Cerebellar cortex (tissue), 1 donor: ENCODE measurements at regions not wholly inside any gene's neighbourhood (a gene's known extent, or its start where the extent isn't known, plus 50 kb on each side); places are given as distances from the start of the nearest gene placed in this dataset.

Experiments used
- DNase-seq: peaks from one replicate; pipeline ENCODE4 v3.0.0-alpha.2; 2015; ENCODE audit warnings: low spot score

- peak; percentile 5 for DNase-seq
Observed at GRCh38 chr13:80669112-80669511, 328.2 kb upstream of the SPRY2 start.

GRCh38 chr13:80668452-80668851, 327.5 kb upstream of the SPRY2 start:
- no peak for DNase-seq

GRCh38 chr13:80666782-80667552, 326.0 kb upstream of the SPRY2 start:
- DNase-seq = no peak

GRCh38 chr13:80665792-80666333, 324.9 kb upstream of the SPRY2 start:
- no peak for DNase-seq

GRCh38 chr13:80664950-80665349, 324.0 kb upstream of the SPRY2 start:
- DNase-seq = no peak

GRCh38 chr13:80663788-80664187, 322.9 kb upstream of the SPRY2 start:
- DNase-seq = no peak

GRCh38 chr13:80658705-80659104, 317.8 kb upstream of the SPRY2 start:
- DNase-seq = no peak

GRCh38 chr13:80656512-80656904, 315.6 kb upstream of the SPRY2 start:
- no peak for DNase-seq

- DNase-seq = no peak
Observed at GRCh38 chr13:80655778-80656511, 315.0 kb upstream of the SPRY2 start.

GRCh38 chr13:80654638-80655249, 313.8 kb upstream of the SPRY2 start:
- no peak for DNase-seq

- no peak for DNase-seq
Observed at GRCh38 chr13:80649274-80649673, 308.3 kb upstream of the SPRY2 start.

- no peak for DNase-seq
Observed at GRCh38 chr13:80642641-80643040, 301.7 kb upstream of the SPRY2 start.

GRCh38 chr13:80633251-80633650, 292.3 kb upstream of the SPRY2 start:
- DNase-seq = no peak

GRCh38 chr13:80630685-80631121, 289.8 kb upstream of the SPRY2 start:
- DNase-seq = no peak

- no peak for DNase-seq
Observed at GRCh38 chr13:80618781-80619180, 277.9 kb upstream of the SPRY2 start.

GRCh38 chr13:80612804-80613203, 271.9 kb upstream of the SPRY2 start:
- peak; percentile 21 for DNase-seq

GRCh38 chr13:80611310-80611709, 270.4 kb upstream of the SPRY2 start:
- DNase-seq = no peak

GRCh38 chr13:80605716-80606115, 264.8 kb upstream of the SPRY2 start:
- no peak for DNase-seq

- DNase-seq = no peak
Observed at GRCh38 chr13:80605011-80605410, 264.1 kb upstream of the SPRY2 start.

GRCh38 chr13:80604098-80604497, 263.2 kb upstream of the SPRY2 start:
- no peak for DNase-seq

- no peak for DNase-seq
Observed at GRCh38 chr13:80603351-80603750, 262.4 kb upstream of the SPRY2 start.

GRCh38 chr13:80599765-80600164, 258.8 kb upstream of the SPRY2 start:
- DNase-seq = no peak

GRCh38 chr13:80598189-80598588, 257.3 kb upstream of the SPRY2 start:
- no peak for DNase-seq
